ENCODE measurements at regions not wholly inside any gene's neighbourhood (a gene's known extent, or its start where the extent isn't known, plus 50 kb on each side); places are given as distances from the start of the nearest gene placed in this dataset.

- TF ChIP-seq ETV5 (CRISPR knock-in tag; IDR thresholded peaks at IDR 0.05; ENCODE audit: borderline replicate concordance), result peak; percentile 12; the same call in 1 of the 2 replicates
- TF ChIP-seq ZNF44 (CRISPR knock-in tag; IDR thresholded peaks at IDR 0.05), result peak; percentile 64; the same call in 1 of the 2 replicates
- TF ChIP-seq YEATS4 (CRISPR knock-in tag; IDR thresholded peaks at IDR 0.05; ENCODE audit: borderline replicate concordance), result 0 out of 2 replicates have a peak, but pooled peaks have one; percentile 39
- TF ChIP-seq E2F1 (CRISPR knock-in tag; IDR thresholded peaks at IDR 0.05), result peak; percentile 48
- no peak for TF ChIP-seq ZSCAN22 (CRISPR knock-in tag; IDR thresholded peaks at IDR 0.05)
- TF ChIP-seq, protein P1, sequence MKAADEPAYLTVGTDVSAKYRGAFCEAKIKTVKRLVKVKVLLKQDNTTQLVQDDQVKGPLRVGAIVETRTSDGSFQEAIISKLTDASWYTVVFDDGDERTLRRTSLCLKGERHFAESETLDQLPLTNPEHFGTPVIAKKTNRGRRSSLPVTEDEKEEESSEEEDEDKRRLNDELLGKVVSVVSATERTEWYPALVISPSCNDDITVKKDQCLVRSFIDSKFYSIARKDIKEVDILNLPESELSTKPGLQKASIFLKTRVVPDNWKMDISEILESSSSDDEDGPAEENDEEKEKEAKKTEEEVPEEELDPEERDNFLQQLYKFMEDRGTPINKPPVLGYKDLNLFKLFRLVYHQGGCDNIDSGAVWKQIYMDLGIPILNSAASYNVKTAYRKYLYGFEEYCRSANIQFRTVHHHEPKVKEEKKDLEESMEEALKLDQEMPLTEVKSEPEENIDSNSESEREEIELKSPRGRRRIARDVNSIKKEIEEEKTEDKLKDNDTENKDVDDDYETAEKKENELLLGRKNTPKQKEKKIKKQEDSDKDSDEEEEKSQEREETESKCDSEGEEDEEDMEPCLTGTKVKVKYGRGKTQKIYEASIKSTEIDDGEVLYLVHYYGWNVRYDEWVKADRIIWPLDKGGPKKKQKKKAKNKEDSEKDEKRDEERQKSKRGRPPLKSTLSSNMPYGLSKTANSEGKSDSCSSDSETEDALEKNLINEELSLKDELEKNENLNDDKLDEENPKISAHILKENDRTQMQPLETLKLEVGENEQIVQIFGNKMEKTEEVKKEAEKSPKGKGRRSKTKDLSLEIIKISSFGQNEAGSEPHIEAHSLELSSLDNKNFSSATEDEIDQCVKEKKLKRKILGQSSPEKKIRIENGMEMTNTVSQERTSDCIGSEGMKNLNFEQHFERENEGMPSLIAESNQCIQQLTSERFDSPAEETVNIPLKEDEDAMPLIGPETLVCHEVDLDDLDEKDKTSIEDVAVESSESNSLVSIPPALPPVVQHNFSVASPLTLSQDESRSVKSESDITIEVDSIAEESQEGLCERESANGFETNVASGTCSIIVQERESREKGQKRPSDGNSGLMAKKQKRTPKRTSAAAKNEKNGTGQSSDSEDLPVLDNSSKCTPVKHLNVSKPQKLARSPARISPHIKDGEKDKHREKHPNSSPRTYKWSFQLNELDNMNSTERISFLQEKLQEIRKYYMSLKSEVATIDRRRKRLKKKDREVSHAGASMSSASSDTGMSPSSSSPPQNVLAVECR (CRISPR knock-in tag; IDR thresholded peaks at IDR 0.05; ENCODE audit: borderline replicate concordance), result peak; percentile 33; the same call in 1 of the 2 replicates
- TF ChIP-seq ZFP82 (CRISPR knock-in tag; IDR thresholded peaks at IDR 0.05; ENCODE audit: borderline replicate concordance), result peak; percentile 67; the same call in 1 of the 2 replicates
- no peak for TF ChIP-seq HNF1A (IDR thresholded peaks at IDR 0.05; ENCODE audit: low read depth)
- 0 out of 2 replicates have a peak, but pooled peaks have one; percentile 5 for TF ChIP-seq HNF1A (CRISPR knock-in tag; IDR thresholded peaks at IDR 0.05; ENCODE audit: borderline replicate concordance)
- peak; percentile 64; the same call in 1 of the 2 replicates for TF ChIP-seq MAX (IDR thresholded peaks at IDR 0.05)
- TF ChIP-seq, protein P2, sequence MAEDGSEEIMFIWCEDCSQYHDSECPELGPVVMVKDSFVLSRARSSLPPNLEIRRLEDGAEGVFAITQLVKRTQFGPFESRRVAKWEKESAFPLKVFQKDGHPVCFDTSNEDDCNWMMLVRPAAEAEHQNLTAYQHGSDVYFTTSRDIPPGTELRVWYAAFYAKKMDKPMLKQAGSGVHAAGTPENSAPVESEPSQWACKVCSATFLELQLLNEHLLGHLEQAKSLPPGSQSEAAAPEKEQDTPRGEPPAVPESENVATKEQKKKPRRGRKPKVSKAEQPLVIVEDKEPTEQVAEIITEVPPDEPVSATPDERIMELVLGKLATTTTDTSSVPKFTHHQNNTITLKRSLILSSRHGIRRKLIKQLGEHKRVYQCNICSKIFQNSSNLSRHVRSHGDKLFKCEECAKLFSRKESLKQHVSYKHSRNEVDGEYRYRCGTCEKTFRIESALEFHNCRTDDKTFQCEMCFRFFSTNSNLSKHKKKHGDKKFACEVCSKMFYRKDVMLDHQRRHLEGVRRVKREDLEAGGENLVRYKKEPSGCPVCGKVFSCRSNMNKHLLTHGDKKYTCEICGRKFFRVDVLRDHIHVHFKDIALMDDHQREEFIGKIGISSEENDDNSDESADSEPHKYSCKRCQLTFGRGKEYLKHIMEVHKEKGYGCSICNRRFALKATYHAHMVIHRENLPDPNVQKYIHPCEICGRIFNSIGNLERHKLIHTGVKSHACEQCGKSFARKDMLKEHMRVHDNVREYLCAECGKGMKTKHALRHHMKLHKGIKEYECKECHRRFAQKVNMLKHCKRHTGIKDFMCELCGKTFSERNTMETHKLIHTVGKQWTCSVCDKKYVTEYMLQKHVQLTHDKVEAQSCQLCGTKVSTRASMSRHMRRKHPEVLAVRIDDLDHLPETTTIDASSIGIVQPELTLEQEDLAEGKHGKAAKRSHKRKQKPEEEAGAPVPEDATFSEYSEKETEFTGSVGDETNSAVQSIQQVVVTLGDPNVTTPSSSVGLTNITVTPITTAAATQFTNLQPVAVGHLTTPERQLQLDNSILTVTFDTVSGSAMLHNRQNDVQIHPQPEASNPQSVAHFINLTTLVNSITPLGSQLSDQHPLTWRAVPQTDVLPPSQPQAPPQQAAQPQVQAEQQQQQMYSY (CRISPR knock-in tag; IDR thresholded peaks at IDR 0.05), result peak; percentile 87
- TF ChIP-seq ZNF598 (CRISPR knock-in tag; IDR thresholded peaks at IDR 0.05; ENCODE audit: borderline replicate concordance), result peak; percentile 69; the same call in 1 of the 2 replicates
- no peak for TF ChIP-seq CREM (IDR thresholded peaks at IDR 0.05)
- no peak for TF ChIP-seq CREM (CRISPR knock-in tag; IDR thresholded peaks at IDR 0.05)
Measured at GRCh38 chr20:19918965-19919329, 98.2 kb upstream of the NAA20 start (continued).

Measured in HepG2 (cell line).